ENCODE measurements at regions not wholly inside any gene's neighbourhood (a gene's known extent, or its start where the extent isn't known, plus 50 kb on each side); places are given as distances from the start of the nearest gene placed in this dataset.

DNA sequence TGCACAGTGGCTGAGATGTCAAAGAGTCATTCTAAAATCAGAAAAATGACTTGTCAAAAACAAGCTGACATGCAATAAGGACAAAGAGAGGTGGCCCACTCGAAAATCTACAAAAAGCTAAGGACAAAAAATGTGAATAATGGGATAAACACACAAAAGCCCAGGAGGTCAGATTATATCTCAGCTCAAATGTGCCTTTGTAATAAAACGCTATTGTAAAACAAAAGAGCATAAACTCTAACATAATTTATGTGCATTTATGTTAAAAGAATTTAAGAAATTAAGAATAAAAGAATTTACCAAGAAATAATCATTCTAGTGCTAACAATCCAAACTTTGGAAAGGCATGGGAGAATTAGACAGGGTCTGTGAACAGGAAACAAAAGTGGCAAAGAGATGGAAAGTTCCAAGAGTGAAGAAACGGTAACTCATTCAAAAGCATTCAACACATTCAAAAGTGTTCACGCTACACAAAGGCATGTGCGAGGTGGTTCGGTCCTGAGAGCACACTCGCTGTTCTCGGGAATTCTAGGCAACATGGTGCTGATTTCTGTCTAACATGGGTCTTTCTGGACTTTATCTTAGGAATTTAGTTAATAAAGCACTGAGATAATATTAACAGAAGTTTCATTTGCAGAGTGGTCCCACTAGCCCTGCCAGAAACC lies 197.7 kb downstream of the KATNAL1 start:
- TF ChIP-seq, protein P1, sequence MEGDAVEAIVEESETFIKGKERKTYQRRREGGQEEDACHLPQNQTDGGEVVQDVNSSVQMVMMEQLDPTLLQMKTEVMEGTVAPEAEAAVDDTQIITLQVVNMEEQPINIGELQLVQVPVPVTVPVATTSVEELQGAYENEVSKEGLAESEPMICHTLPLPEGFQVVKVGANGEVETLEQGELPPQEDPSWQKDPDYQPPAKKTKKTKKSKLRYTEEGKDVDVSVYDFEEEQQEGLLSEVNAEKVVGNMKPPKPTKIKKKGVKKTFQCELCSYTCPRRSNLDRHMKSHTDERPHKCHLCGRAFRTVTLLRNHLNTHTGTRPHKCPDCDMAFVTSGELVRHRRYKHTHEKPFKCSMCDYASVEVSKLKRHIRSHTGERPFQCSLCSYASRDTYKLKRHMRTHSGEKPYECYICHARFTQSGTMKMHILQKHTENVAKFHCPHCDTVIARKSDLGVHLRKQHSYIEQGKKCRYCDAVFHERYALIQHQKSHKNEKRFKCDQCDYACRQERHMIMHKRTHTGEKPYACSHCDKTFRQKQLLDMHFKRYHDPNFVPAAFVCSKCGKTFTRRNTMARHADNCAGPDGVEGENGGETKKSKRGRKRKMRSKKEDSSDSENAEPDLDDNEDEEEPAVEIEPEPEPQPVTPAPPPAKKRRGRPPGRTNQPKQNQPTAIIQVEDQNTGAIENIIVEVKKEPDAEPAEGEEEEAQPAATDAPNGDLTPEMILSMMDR (IDR thresholded peaks at IDR 0.05; ENCODE audit: low read depth, low read length, missing input control) = no peak
- no peak for TF ChIP-seq TAF1 (conservative IDR thresholded peaks at IDR 0.05)
- TF ChIP-seq, protein P2, sequence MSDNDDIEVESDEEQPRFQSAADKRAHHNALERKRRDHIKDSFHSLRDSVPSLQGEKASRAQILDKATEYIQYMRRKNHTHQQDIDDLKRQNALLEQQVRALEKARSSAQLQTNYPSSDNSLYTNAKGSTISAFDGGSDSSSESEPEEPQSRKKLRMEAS (IDR thresholded peaks at IDR 0.05) = no peak
- TF ChIP-seq YY1 (IDR thresholded peaks at IDR 0.05) = no peak
- TF ChIP-seq GABPA (IDR thresholded peaks at IDR 0.05 in 1 of 2, conservative IDR thresholded peaks at IDR 0.05 in 1 of 2) = no peak
- TF ChIP-seq HNF4G (IDR thresholded peaks at IDR 0.05) = no peak
- TF ChIP-seq, protein P3, sequence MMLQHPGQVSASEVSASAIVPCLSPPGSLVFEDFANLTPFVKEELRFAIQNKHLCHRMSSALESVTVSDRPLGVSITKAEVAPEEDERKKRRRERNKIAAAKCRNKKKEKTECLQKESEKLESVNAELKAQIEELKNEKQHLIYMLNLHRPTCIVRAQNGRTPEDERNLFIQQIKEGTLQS (IDR thresholded peaks at IDR 0.05) = no peak
- no peak for TF ChIP-seq RXRA (IDR thresholded peaks at IDR 0.05)
- no peak for TF ChIP-seq HNF4A (conservative IDR thresholded peaks at IDR 0.05)
- no peak for TF ChIP-seq REST (IDR thresholded peaks at IDR 0.05)
- no peak for TF ChIP-seq NR2F2 (IDR thresholded peaks at IDR 0.05)
- TF ChIP-seq EGR1 (IDR thresholded peaks at IDR 0.05; ENCODE audit: low read depth in 2 of 2) = no peak
- no peak for TF ChIP-seq RAD21 (IDR thresholded peaks at IDR 0.05)

Data from liver (tissue), 3 donors.